Trophoblast cell (in vitro differentiated cells and primary cell): ENCODE measurements at regions not wholly inside any gene's neighbourhood (a gene's known extent, or its start where the extent isn't known, plus 50 kb on each side); places are given as distances from the start of the nearest gene placed in this dataset.

Experiments used
- DNase-seq, 2 donors: peaks; one replicate each; pipeline ENCODE4 v3.0.0-alpha.2; 2016
- H2AFZ ChIP-seq: 2 replicates; pipeline ENCODE4 v1.6.1; 2013; ENCODE audit warnings: low read length, moderate library complexity, mild to moderate bottlenecking; ENCODE audit not compliant: insufficient read depth, poor library complexity
- H2AK5ac ChIP-seq: 2 replicates; pipeline ENCODE4 v1.6.1; 2013; ENCODE audit warnings: mild to moderate bottlenecking, low read length
- H2BK120ac ChIP-seq: 2 replicates; pipeline ENCODE4 v1.6.1; 2013; ENCODE audit warnings: low read length, mild to moderate bottlenecking, moderate library complexity; ENCODE audit not compliant: insufficient read depth, poor library complexity
- H2BK12ac ChIP-seq: 2 replicates; pipeline ENCODE4 v1.6.1; 2013; ENCODE audit warnings: mild to moderate bottlenecking, low read length, moderate library complexity
- H2BK5ac ChIP-seq: 2 replicates; pipeline ENCODE4 v1.6.1; 2013; ENCODE audit warnings: low read length, low read depth, moderate library complexity, mild to moderate bottlenecking; ENCODE audit not compliant: poor library complexity
- H3K14ac ChIP-seq: 2 replicates; pipeline ENCODE4 v1.6.1; 2013; ENCODE audit warnings: mild to moderate bottlenecking, low read length
- H3K18ac ChIP-seq: 2 replicates; pipeline ENCODE4 v1.6.1; 2013; ENCODE audit warnings: mild to moderate bottlenecking, low read length
- H3K23ac ChIP-seq: 2 replicates; pipeline ENCODE4 v1.6.1; 2013; ENCODE audit warnings: low read length
- H3K27ac ChIP-seq: 2 replicates; pipeline ENCODE4 v1.5.1; 2013; ENCODE audit warnings: low read depth, mild to moderate bottlenecking, inconsistent platforms, low read length, moderate library complexity
- H3K27me3 ChIP-seq: 2 replicates; pipeline ENCODE4 v1.6.1; 2013; ENCODE audit warnings: inconsistent platforms, mild to moderate bottlenecking, low read length, moderate library complexity; ENCODE audit not compliant: insufficient read depth
- H3K36me3 ChIP-seq, 2 experiments: 1 replicate in 1 of 2; 2 replicates in 1 of 2; pipeline ENCODE4 v1.6.1; 2013; ENCODE audit warnings: low read length in 2 of 2, mild to moderate bottlenecking in 2 of 2, moderate library complexity in 1 of 2; ENCODE audit not compliant: insufficient read depth in 2 of 2, control insufficient read depth in 1 of 2
- H3K4ac ChIP-seq: 2 replicates; pipeline ENCODE4 v1.6.1; 2013; ENCODE audit warnings: low read depth, mild to moderate bottlenecking, low read length, moderate library complexity
- H3K4me1 ChIP-seq, 2 experiments: 1 replicate in 1 of 2; 2 replicates in 1 of 2; pipeline ENCODE4 v1.6.1; 2013; ENCODE audit warnings: low read length in 2 of 2, mild to moderate bottlenecking in 2 of 2, moderate library complexity in 1 of 2; ENCODE audit not compliant: insufficient read depth in 2 of 2, control insufficient read depth in 1 of 2
- H3K4me2 ChIP-seq: 2 replicates; pipeline ENCODE4 v1.6.1; 2013; ENCODE audit warnings: inconsistent platforms, mild to moderate bottlenecking, low read length, moderate library complexity
- H3K4me3 ChIP-seq: 2 replicates; pipeline ENCODE4 v1.5.1; 2013; ENCODE audit warnings: mild to moderate bottlenecking, low read depth, low read length, inconsistent platforms
- H3K79me1 ChIP-seq: one replicate; pipeline ENCODE4 v1.6.1; 2013; ENCODE audit warnings: low read length
- H3K79me2 ChIP-seq: 2 replicates; pipeline ENCODE4 v1.6.1; 2013; ENCODE audit warnings: low read length, mild to moderate bottlenecking; ENCODE audit not compliant: control insufficient read depth, insufficient read depth, poor library complexity
- H3K9ac ChIP-seq: 2 replicates; pipeline ENCODE4 v1.6.1; 2013; ENCODE audit warnings: mild to moderate bottlenecking, low read length
- H3K9me3 ChIP-seq: 2 replicates; pipeline ENCODE4 v1.6.1; 2013; ENCODE audit warnings: low read depth, mild to moderate bottlenecking, control low read depth, inconsistent platforms, low read length; ENCODE audit not compliant: insufficient read depth
- H4K12ac ChIP-seq: 2 replicates; pipeline ENCODE4 v1.6.1; 2013; ENCODE audit warnings: low read depth, mild to moderate bottlenecking, low read length, moderate library complexity
- H4K8ac ChIP-seq: 2 replicates; pipeline ENCODE4 v1.6.1; 2013; ENCODE audit warnings: low read depth, mild to moderate bottlenecking, low read length, moderate library complexity
- H4K91ac ChIP-seq: one replicate; pipeline ENCODE4 v1.6.1; 2013; ENCODE audit warnings: low read depth, mild to moderate bottlenecking, low read length, moderate library complexity
- WGBS: extraction: QIAGEN DNeasy Blood & Tissue Kit; methylation state at CpG from one replicate; pipeline ENCODE4 v1.1.7; 2013; ENCODE audit warnings: missing lambda C conversion rate; ENCODE audit not compliant: insufficient read length, insufficient coverage; ENCODE audit errors: extremely low coverage; 5-methylcytosine and 5-hydroxymethylcytosine counted together

DNA sequence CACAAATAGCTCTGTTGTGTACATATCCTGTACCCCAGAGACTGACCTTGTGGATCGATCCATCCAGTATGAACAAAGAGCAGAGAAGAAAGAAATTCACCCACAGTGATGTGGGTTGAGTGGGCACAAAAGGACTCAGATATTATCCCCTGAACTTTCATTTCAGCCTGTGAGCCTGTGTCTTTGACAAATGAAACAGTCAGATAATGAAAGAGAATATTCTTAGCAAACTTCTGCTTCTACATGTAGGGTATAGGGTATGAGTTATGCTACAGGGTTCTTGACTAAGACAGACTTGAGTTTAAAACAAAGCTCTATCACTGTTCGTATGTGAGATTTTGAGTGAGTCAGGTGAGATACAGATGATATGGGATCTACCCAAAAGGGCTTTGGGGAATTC is 359.7 kb downstream of the MAFB start:
- no peak overlapping the region for H3K23ac ChIP-seq
- H3K9ac ChIP-seq = no peak overlapping the region
- no peak overlapping the region for H4K91ac ChIP-seq
- no peaks in the 10 kb centered on the region for H3K27me3 ChIP-seq
- H3K18ac ChIP-seq = no peak overlapping the region
- H3K79me2 ChIP-seq = no peaks in the 10 kb centered on the region
- no CpG with 5 or more reads among the region's 2 CpGs for WGBS
- H3K4ac ChIP-seq = no peak overlapping the region
- H3K27ac ChIP-seq = no peak overlapping the region
- H2BK12ac ChIP-seq = no peak overlapping the region
- no peak overlapping the region for H3K14ac ChIP-seq
- H3K9me3 ChIP-seq = no peaks in the 10 kb centered on the region
- H3K79me1 ChIP-seq = no peaks in the 10 kb centered on the region
- DNase-seq = no peak
- H2AK5ac ChIP-seq = no peak overlapping the region
- no peak overlapping the region for H2BK5ac ChIP-seq
- H2BK120ac ChIP-seq = no peak overlapping the region
- H4K8ac ChIP-seq = no peak overlapping the region
- no peak overlapping the region for H3K4me2 ChIP-seq
- no peak overlapping the region for H2AFZ ChIP-seq
- no peaks in the 10 kb centered on the region for H3K36me3 ChIP-seq
- no peak overlapping the region for H4K12ac ChIP-seq
- H3K4me1 ChIP-seq = no peaks in the 10 kb centered on the region
- H3K4me3 ChIP-seq = no peak overlapping the region

DNA sequence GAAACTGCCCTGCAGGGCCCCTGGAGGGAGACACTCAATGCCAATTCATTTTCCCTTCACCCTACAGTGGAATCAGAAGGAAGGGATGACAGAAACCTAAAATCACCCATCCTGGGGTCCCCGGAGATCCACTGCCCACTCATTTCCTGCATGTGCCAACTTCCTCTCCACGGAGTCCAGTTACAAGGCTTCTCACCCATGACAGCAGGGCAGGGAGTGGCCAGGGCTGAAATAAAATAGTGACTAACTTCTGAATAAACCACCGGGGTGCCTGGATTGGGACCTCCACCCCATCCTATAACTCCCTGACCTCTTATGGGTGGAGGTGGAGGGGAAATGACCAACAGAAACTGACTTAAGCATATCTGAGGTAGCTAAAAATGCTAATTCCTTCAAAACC is 362.3 kb downstream of the MAFB start:
- no peaks in the 10 kb centered on the region for H3K79me2 ChIP-seq
- H3K23ac ChIP-seq = no peak overlapping the region
- H2BK120ac ChIP-seq = no peak overlapping the region
- H3K4me2 ChIP-seq = no peak overlapping the region
- no peak overlapping the region for H2AFZ ChIP-seq
- H3K4me1 ChIP-seq = peaks cover 0 to 2% of the 10 kb centered on the region in 2 experiments
- H3K9ac ChIP-seq = no peak overlapping the region
- WGBS = no CpG with 5 or more reads among the region's 3 CpGs
- no peak overlapping the region for H3K18ac ChIP-seq
- no peak overlapping the region for H4K91ac ChIP-seq
- DNase-seq = peak; percentile 9 to 19
- H3K9me3 ChIP-seq = no peaks in the 10 kb centered on the region
- H2BK5ac ChIP-seq = no peak overlapping the region
- no peak overlapping the region for H3K14ac ChIP-seq
- H3K4ac ChIP-seq = no peak overlapping the region
- no peak overlapping the region for H4K12ac ChIP-seq
- H3K36me3 ChIP-seq = no peaks in the 10 kb centered on the region
- no peak overlapping the region for H3K4me3 ChIP-seq
- no peak overlapping the region for H2BK12ac ChIP-seq
- no peak overlapping the region for H2AK5ac ChIP-seq
- H3K79me1 ChIP-seq = no peaks in the 10 kb centered on the region
- H3K27me3 ChIP-seq = no peaks in the 10 kb centered on the region
- H4K8ac ChIP-seq = no peak overlapping the region
- H3K27ac ChIP-seq = no peak overlapping the region

DNA sequence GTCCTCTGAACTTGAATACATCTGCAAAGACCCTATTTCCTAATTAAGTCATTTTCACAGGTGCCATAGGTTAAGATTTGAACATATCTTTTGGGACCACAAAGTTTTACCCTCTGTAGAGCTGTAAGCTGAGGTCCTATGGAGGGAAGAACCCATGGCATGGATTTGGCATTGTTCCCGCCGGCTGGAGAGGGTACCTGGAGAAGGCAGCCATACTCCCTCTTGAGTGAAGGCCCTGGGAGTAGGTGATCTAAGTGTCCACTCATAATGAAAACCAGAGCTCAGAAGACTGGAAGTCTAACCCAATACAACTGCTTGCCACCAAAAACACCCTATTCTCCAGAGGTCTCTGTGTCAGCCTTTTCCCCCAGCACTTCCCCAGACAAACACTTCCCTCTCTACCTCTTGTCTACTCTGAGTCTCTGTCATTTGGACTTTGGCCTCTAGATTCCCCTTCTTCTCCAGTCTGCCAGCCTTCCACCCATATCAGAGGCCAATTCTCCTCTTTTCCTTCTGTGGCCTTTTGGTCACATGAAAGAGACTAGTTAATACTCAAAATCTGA is 363.9 kb downstream of the MAFB start:
- Histone ChIP-seq H4K8ac (no peak overlapping the region), H3K4me3 (no peak overlapping the region), H2BK5ac (no peak overlapping the region), H2AK5ac (no peak overlapping the region), H3K4me1 (peaks cover 0 to 2% of the 10 kb centered on the region in 2 experiments), H2BK120ac (no peak overlapping the region), H3K27ac (no peak overlapping the region), H3K4me2 (no peak overlapping the region), H3K79me2 (no peaks in the 10 kb centered on the region), H3K4ac (no peak overlapping the region), H3K9ac (no peak overlapping the region), H4K91ac (no peak overlapping the region), H4K12ac (no peak overlapping the region), H3K18ac (no peak overlapping the region), H3K23ac (no peak overlapping the region), H3K36me3 (no peaks in the 10 kb centered on the region), H2AFZ (no peak overlapping the region), H3K9me3 (no peaks in the 10 kb centered on the region), H3K27me3 (no peaks in the 10 kb centered on the region), H3K79me1 (no peaks in the 10 kb centered on the region), H2BK12ac (no peak overlapping the region), H3K14ac (no peak overlapping the region)
- no peak for DNase-seq
- no CpG with 5 or more reads among the region's 2 CpGs for WGBS

DNA sequence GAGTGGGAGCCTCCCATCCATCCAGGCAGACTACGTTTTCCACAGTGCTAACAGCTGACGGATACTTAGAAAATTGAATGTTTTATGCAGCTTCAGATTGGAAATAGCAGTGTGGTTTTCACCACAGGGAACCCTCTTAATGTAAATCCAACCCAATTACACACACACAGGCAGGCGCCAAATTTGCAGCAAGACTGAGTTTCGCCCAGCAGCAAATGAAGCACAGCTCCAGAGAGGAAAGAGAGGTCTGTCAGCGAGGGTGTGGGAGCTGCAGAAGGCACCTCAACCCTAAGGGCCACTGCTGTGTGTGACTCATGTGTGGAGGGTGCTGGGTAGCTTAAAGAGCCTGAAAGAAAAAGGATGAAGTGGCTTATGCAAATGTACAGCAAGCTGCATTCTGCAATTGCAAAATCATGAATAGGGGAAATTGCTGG is 365.7 kb downstream of the MAFB start:
- Histone ChIP-seq H3K79me1 (peaks cover 2% of the 10 kb centered on the region), H2BK5ac (no peak overlapping the region), H3K27ac (no peak overlapping the region), H3K4ac (no peak overlapping the region), H3K9ac (no peak overlapping the region), H3K36me3 (no peaks in the 10 kb centered on the region), H2AFZ (no peak overlapping the region), H2AK5ac (no peak overlapping the region), H4K91ac (no peak overlapping the region), H2BK120ac (no peak overlapping the region), H3K14ac (no peak overlapping the region), H3K18ac (no peak overlapping the region), H3K27me3 (no peaks in the 10 kb centered on the region), H3K9me3 (no peaks in the 10 kb centered on the region), H4K8ac (no peak overlapping the region), H3K4me3 (no peak overlapping the region), H3K23ac (no peak overlapping the region), H3K79me2 (no peaks in the 10 kb centered on the region), H4K12ac (no peak overlapping the region), H2BK12ac (no peak overlapping the region), H3K4me1 (peaks cover 4 to 7% of the 10 kb centered on the region in 2 experiments), H3K4me2 (no peak overlapping the region)
- peak in 1 of 2 donors; percentile 10 for DNase-seq
- no CpG with 5 or more reads among the region's 5 CpGs for WGBS
